Spleen (tissue), 11 donors: ENCODE measurements at regions not wholly inside any gene's neighbourhood (a gene's known extent, or its start where the extent isn't known, plus 50 kb on each side); places are given as distances from the start of the nearest gene placed in this dataset.

ENCODE experiments used
- DNase-seq: peaks from one replicate; pipeline ENCODE4 v3.0.0-alpha.2; 2020
- H3K27ac ChIP-seq, 8 donors: fragments of 200-600 bp; sonication (generic) in 7 of 8; 1 replicate in 4 of 8; 2 replicates in 4 of 8; pipeline versions ENCODE4 v1.5.0 to v1.8.0; 2016 to 2021; ENCODE audit warnings: inconsistent platforms in 4 of 8, mild to moderate bottlenecking in 4 of 8, moderate library complexity in 1 of 8
- H3K27me3 ChIP-seq, 7 donors: fragments of 200-600 bp; sonication (generic) in 6 of 7; replicated peaks in 1 of 7; 1 replicate in 4 of 7; 2 replicates in 3 of 7; pipeline versions ENCODE4 v1.5.0 to v1.8.0; 2016 to 2021; ENCODE audit warnings: inconsistent platforms in 3 of 7, mild to moderate bottlenecking in 1 of 7
- H3K36me3 ChIP-seq, 6 donors: fragments of 200-600 bp; sonication (generic) in 5 of 6; 1 replicate in 4 of 6; 2 replicates in 2 of 6; pipeline versions ENCODE4 v1.5.0 to v1.8.0; 2016 to 2021; ENCODE audit warnings: inconsistent platforms in 2 of 6
- H3K4me1 ChIP-seq, 6 donors: fragments of 200-600 bp; sonication (generic) in 5 of 6; 1 replicate in 3 of 6; 2 replicates in 3 of 6; pipeline versions ENCODE4 v1.5.0 to v1.8.0; 2016 to 2021; ENCODE audit warnings: inconsistent platforms in 3 of 6
- H3K4me3 ChIP-seq, 8 donors: fragments of 200-600 bp; sonication (generic) in 7 of 8; 1 replicate in 4 of 8; 2 replicates in 4 of 8; pipeline versions ENCODE4 v1.5.0 to v1.8.0; 2016 to 2021; ENCODE audit warnings: inconsistent platforms in 4 of 8, mild to moderate bottlenecking in 4 of 8, moderate library complexity in 2 of 8
- H3K9me3 ChIP-seq, 8 donors: fragments of 200-600 bp; sonication (generic) in 7 of 8; 1 replicate in 4 of 8; 2 replicates in 4 of 8; pipeline versions ENCODE4 v1.5.0 to v1.8.0; 2016 to 2021; ENCODE audit warnings: inconsistent platforms in 4 of 8
- CTCF ChIP-seq, 11 experiments: fragments of 200-600 bp in 7 of 11; fragments of 450-650 bp in 4 of 11; sonication (generic) in 4 of 11; IDR thresholded peaks in 8 of 11; conservative IDR thresholded peaks in 3 of 11; 1 replicate in 7 of 11; 2 replicates in 4 of 11; pipeline versions ENCODE4 v1.4.0 to v1.8.0; 2016 to 2021; ENCODE audit warnings: antibody characterized with exemption in 11 of 11, inconsistent platforms in 4 of 11, mild to moderate bottlenecking in 1 of 11
- POLR2A ChIP-seq, 3 donors: fragments of 450-650 bp; IDR thresholded peaks; one replicate each; pipeline ENCODE4 v1.5.1; 2017; ENCODE audit warnings: antibody characterized with exemption in 3 of 3, mild to moderate bottlenecking in 1 of 3
- POLR2AphosphoS5 ChIP-seq, 3 donors: sonication (generic); formaldehyde crosslinking; IDR thresholded peaks; one replicate each; pipeline ENCODE4 v1.5.1; 2017; ENCODE audit warnings: antibody characterized with exemption in 3 of 3
- WGBS, 5 donors: extraction: QIAGEN DNeasy Blood & Tissue Kit in 3 of 5; methylation state at CpG; one replicate each; pipeline versions ENCODE4 v1.1.5 to v1.1.7; 2013 to 2018; 5-methylcytosine and 5-hydroxymethylcytosine counted together
- intact Hi-C: fragments of 100-400 bp; cut with DNase I; formaldehyde crosslinking; loops from one replicate; pipeline ENCODE4 v1.15.0; 2023; ENCODE audit warnings: low total_unique reads
- donor health status: healthy with polysubstance abuse.
- donor health status: DM: no; HTN: no; CAD: no; lungs with moderate emphysema.
- donor health status: DM: no; HTN: no; CAD: no.
- donor health status: Bipolar disorder and iron deficiency.
- donor health status: healthy.
- donor health status: DM: no; HTN: no; CAD: no.
- donor health status: DM: yes; HTN: yes; CAD: no.

- H3K9me3 ChIP-seq: no peaks in the 10 kb centered on the region
- 69 to 93% (median 76%) methylated on average over 1 of the region's 1 CpG for WGBS, 5 donors
- no peaks in the 10 kb centered on the region for H3K27me3 ChIP-seq
- no peak overlapping the region for H3K27ac ChIP-seq
- intact Hi-C loops: no loop called here
- H3K4me3 ChIP-seq: no peak overlapping the region
- DNase-seq: no peak
- TF ChIP-seq CTCF (IDR thresholded peaks at IDR 0.05 in 8 of 11, conservative IDR thresholded peaks at IDR 0.05 in 3 of 11) (no peak), POLR2AphosphoS5 (IDR thresholded peaks at IDR 0.05) (no peak), POLR2A (IDR thresholded peaks at IDR 0.05) (no peak)
- H3K4me1 ChIP-seq: peaks cover 0 to 6% (median 0%) of the 10 kb centered on the region in 6 donors
- H3K36me3 ChIP-seq: no peaks in the 10 kb centered on the region
Observed at GRCh38 chr12:21713133-21713532, 55.5 kb upstream of the LDHB start.

GRCh38 chr12:21710958-21711775 is 53.5 kb upstream of the LDHB start:
- Histone ChIP-seq H3K27ac (peak overlapping the region in 5 of 8 donors; percentile 1 to 50 (median 30)), H3K4me1 (no peaks in the 10 kb centered on the region), H3K36me3 (no peaks in the 10 kb centered on the region), H3K27me3 (no peaks in the 10 kb centered on the region), H3K9me3 (no peaks in the 10 kb centered on the region), H3K4me3 (no peak overlapping the region)
- intact Hi-C loops: no loop called here
- 72 to 86% (median 76%) methylated on average over 2 of the region's 2 CpGs for WGBS, 5 donors
- TF ChIP-seq CTCF (IDR thresholded peaks at IDR 0.05 in 8 of 11, conservative IDR thresholded peaks at IDR 0.05 in 3 of 11) (no peak), POLR2AphosphoS5 (IDR thresholded peaks at IDR 0.05) (no peak), POLR2A (IDR thresholded peaks at IDR 0.05) (no peak)
- no peak for DNase-seq
